ENCODE measurements at regions not wholly inside any gene's neighbourhood (a gene's known extent, or its start where the extent isn't known, plus 50 kb on each side); places are given as distances from the start of the nearest gene placed in this dataset.

DNA sequence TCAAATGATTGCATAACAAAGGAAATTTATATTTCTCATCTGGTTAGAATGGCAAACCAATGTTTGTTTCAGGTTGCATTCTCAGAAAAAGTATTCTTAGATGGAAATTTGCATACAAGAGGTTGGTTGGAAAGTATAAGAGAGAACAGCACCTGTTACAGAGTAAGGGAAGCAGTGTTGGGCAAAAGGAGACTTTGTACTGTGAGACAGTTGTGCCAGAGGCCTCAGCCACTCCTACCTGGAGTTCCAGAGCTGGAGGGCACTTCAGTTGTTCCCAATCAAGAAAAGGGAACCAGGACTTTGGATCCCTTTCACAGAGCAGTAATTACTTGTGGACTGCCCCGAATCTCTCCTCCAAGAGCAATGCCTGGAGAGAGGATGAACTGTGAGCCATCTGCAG lies 81.8 kb downstream of the SPRY2 start:
- no peak overlapping the region for H2BK5ac ChIP-seq (ENCODE audit: insufficient read length, low read length)
- H3K79me2 ChIP-seq (ENCODE audit: insufficient read depth, low read length): no peaks in the 10 kb centered on the region
- peaks cover 9 to 17% (median 9%) of the 10 kb centered on the region in 3 experiments for H3K36me3 Mint-ChIP-seq (ENCODE audit: insufficient read depth in 1 of 3, low read depth in 3 of 3)
- H2AFZ ChIP-seq (ENCODE audit: low read length): no peak overlapping the region
- no peak overlapping the region for H3K4ac ChIP-seq (ENCODE audit: low read depth, low read length)
- peaks cover 3% of the 10 kb centered on the region in 2 experiments; a peak in 2 of 4 replicates for H3K4me1 Mint-ChIP-seq
- H3K27me3 Mint-ChIP-seq (ENCODE audit: low read depth): no peaks in the 10 kb centered on the region
- no peak overlapping the region for H3K56ac ChIP-seq (ENCODE audit: insufficient read length, low read depth, low read length)
- H2BK120ac ChIP-seq (ENCODE audit: low read depth, low read length, poor library complexity, severe bottlenecking): no peak overlapping the region
- H3K14ac ChIP-seq (ENCODE audit: insufficient read depth, low read length): no peak overlapping the region
- H3K23me2 ChIP-seq (ENCODE audit: insufficient read length, low read depth, low read length, poor library complexity, severe bottlenecking): no peaks in the 10 kb centered on the region
- no peak overlapping the region for H3K9ac ChIP-seq (ENCODE audit: extremely low read depth, insufficient read length, low read length)
- H3K4me1 ChIP-seq (ENCODE audit: insufficient read depth, low read length): no peaks in the 10 kb centered on the region
- no peak overlapping the region for H2AK5ac ChIP-seq (ENCODE audit: insufficient read length, low read length)
- no peak for DNase-seq
- H2BK15ac ChIP-seq (ENCODE audit: low read depth, low read length): no peak overlapping the region
- H3K27ac ChIP-seq (ENCODE audit: insufficient read length, low read depth, low read length): no peak overlapping the region
- no peaks in the 10 kb centered on the region for H3K79me1 ChIP-seq (ENCODE audit: insufficient read depth, low read depth, low read length, poor library complexity, severe bottlenecking)
- H3K18ac ChIP-seq (ENCODE audit: insufficient read length, low read depth, low read length): no peak overlapping the region
- no peaks in the 10 kb centered on the region for H3K9me3 ChIP-seq (ENCODE audit: control insufficient read depth, low read depth, low read length)
- peaks cover 10 to 15% of the 10 kb centered on the region in 2 experiments for H3K9me3 Mint-ChIP-seq
- no peak overlapping the region for H3T11ph ChIP-seq (ENCODE audit: low read length)
- no peak overlapping the region for H3K4me2 ChIP-seq (ENCODE audit: insufficient read depth, insufficient read length, low read length)
- TF ChIP-seq, protein P1, sequence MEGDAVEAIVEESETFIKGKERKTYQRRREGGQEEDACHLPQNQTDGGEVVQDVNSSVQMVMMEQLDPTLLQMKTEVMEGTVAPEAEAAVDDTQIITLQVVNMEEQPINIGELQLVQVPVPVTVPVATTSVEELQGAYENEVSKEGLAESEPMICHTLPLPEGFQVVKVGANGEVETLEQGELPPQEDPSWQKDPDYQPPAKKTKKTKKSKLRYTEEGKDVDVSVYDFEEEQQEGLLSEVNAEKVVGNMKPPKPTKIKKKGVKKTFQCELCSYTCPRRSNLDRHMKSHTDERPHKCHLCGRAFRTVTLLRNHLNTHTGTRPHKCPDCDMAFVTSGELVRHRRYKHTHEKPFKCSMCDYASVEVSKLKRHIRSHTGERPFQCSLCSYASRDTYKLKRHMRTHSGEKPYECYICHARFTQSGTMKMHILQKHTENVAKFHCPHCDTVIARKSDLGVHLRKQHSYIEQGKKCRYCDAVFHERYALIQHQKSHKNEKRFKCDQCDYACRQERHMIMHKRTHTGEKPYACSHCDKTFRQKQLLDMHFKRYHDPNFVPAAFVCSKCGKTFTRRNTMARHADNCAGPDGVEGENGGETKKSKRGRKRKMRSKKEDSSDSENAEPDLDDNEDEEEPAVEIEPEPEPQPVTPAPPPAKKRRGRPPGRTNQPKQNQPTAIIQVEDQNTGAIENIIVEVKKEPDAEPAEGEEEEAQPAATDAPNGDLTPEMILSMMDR (conservative IDR thresholded peaks at IDR 0.05): no peak
- H3K27me3 ChIP-seq (ENCODE audit: insufficient read depth, low read length): no peaks in the 10 kb centered on the region
- no peak overlapping the region for H4K8ac ChIP-seq (replicated peaks; ENCODE audit: insufficient read length, low read depth, low read length)
- H3K27ac Mint-ChIP-seq: no peak overlapping the region
- no peak overlapping the region for H4K91ac ChIP-seq (ENCODE audit: insufficient read length, low read depth, low read length)
- H2BK20ac ChIP-seq (ENCODE audit: low read depth, low read length, poor library complexity, severe bottlenecking): no peak overlapping the region
- no peak overlapping the region for H2BK12ac ChIP-seq (ENCODE audit: insufficient read length, low read depth, low read length)
- H4K20me1 ChIP-seq (ENCODE audit: control insufficient read depth, insufficient read depth, insufficient read length): no peaks in the 10 kb centered on the region
- H4K5ac ChIP-seq (ENCODE audit: insufficient read length, low read depth, low read length): no peak overlapping the region
- no peak overlapping the region for H3K4me3 Mint-ChIP-seq
- WGBS (ENCODE audit: extremely low coverage, insufficient read length, low lambda C conversion rate): no CpG with 5 or more reads among the region's 1 CpG
- no peak overlapping the region for H3K23ac ChIP-seq (ENCODE audit: insufficient read length, low read depth, low read length)
